ENCODE measurements at regions not wholly inside any gene's neighbourhood (a gene's known extent, or its start where the extent isn't known, plus 50 kb on each side); places are given as distances from the start of the nearest gene placed in this dataset.

GRCh38 chr5:153308282-153308681 lies 182.2 kb upstream of the GRIA1 start:
- Histone ChIP-seq H3K4me1 (peaks cover 5% of the 10 kb centered on the region; the same call in 1 of the 2 replicates), H3K27me3 (no peaks in the 10 kb centered on the region), H3K4me2 (no peak overlapping the region), H3K36me3 (no peaks in the 10 kb centered on the region), H4K20me1 (no peaks in the 10 kb centered on the region), H3K9me3 (no peaks in the 10 kb centered on the region), H3K4me3 (no peak overlapping the region), H3K9ac (no peak overlapping the region), H3K27ac (no peak overlapping the region)
- no peak for TF ChIP-seq Cebpa-rat (IDR thresholded peaks at IDR 0.05)

- no peaks in the 10 kb centered on the region for H3K4me1 ChIP-seq
- H3K36me3 ChIP-seq: no peaks in the 10 kb centered on the region
- no peaks in the 10 kb centered on the region for H4K20me1 ChIP-seq
- no peak overlapping the region for H3K4me2 ChIP-seq
- H3K4me3 ChIP-seq: no peak overlapping the region
- H3K27me3 ChIP-seq: no peaks in the 10 kb centered on the region
- H3K9ac ChIP-seq: no peak overlapping the region
- H3K9me3 ChIP-seq: no peaks in the 10 kb centered on the region
- TF ChIP-seq Cebpa-rat (IDR thresholded peaks at IDR 0.05): no peak
- no peak overlapping the region for H3K27ac ChIP-seq
Observed at GRCh38 chr5:153318556-153318955, 171.9 kb upstream of the GRIA1 start.

GRCh38 chr5:153321478-153321877 lies 169.0 kb upstream of the GRIA1 start:
- Histone ChIP-seq H3K4me1 (no peaks in the 10 kb centered on the region), H3K36me3 (no peaks in the 10 kb centered on the region), H3K27ac (no peak overlapping the region), H4K20me1 (no peaks in the 10 kb centered on the region), H3K4me2 (no peak overlapping the region), H3K9ac (no peak overlapping the region), H3K4me3 (no peak overlapping the region), H3K27me3 (no peaks in the 10 kb centered on the region), H3K9me3 (no peaks in the 10 kb centered on the region)
- TF ChIP-seq Cebpa-rat (IDR thresholded peaks at IDR 0.05): no peak

- no peak overlapping the region for H3K4me3 ChIP-seq
- H3K27ac ChIP-seq: no peak overlapping the region
- no peaks in the 10 kb centered on the region for H3K4me1 ChIP-seq
- no peaks in the 10 kb centered on the region for H4K20me1 ChIP-seq
- no peaks in the 10 kb centered on the region for H3K36me3 ChIP-seq
- H3K27me3 ChIP-seq: no peaks in the 10 kb centered on the region
- no peaks in the 10 kb centered on the region for H3K9me3 ChIP-seq
- no peak overlapping the region for H3K4me2 ChIP-seq
- no peak for TF ChIP-seq Cebpa-rat (IDR thresholded peaks at IDR 0.05)
- no peak overlapping the region for H3K9ac ChIP-seq
Observed at GRCh38 chr5:153340139-153340538, 150.3 kb upstream of the GRIA1 start.

GRCh38 chr5:153340738-153341137 lies 149.7 kb upstream of the GRIA1 start:
- Histone ChIP-seq H3K4me3 (no peak overlapping the region), H4K20me1 (no peaks in the 10 kb centered on the region), H3K27ac (no peak overlapping the region), H3K36me3 (no peaks in the 10 kb centered on the region), H3K4me1 (no peaks in the 10 kb centered on the region), H3K27me3 (no peaks in the 10 kb centered on the region), H3K9ac (no peak overlapping the region), H3K9me3 (no peaks in the 10 kb centered on the region), H3K4me2 (no peak overlapping the region)
- no peak for TF ChIP-seq Cebpa-rat (IDR thresholded peaks at IDR 0.05)

- TF ChIP-seq Cebpa-rat (IDR thresholded peaks at IDR 0.05): no peak
- no peaks in the 10 kb centered on the region for H3K4me1 ChIP-seq
- no peaks in the 10 kb centered on the region for H3K9me3 ChIP-seq
- no peak overlapping the region for H3K4me3 ChIP-seq
- no peaks in the 10 kb centered on the region for H3K36me3 ChIP-seq
- no peaks in the 10 kb centered on the region for H3K27me3 ChIP-seq
- no peak overlapping the region for H3K4me2 ChIP-seq
- no peaks in the 10 kb centered on the region for H4K20me1 ChIP-seq
- no peak overlapping the region for H3K27ac ChIP-seq
- H3K9ac ChIP-seq: no peak overlapping the region
Observed at GRCh38 chr5:153342487-153342886, 148.0 kb upstream of the GRIA1 start.

GRCh38 chr5:153347611-153348010 lies 142.9 kb upstream of the GRIA1 start:
- Histone ChIP-seq H3K4me1 (peaks cover 2% of the 10 kb centered on the region; the same call in 1 of the 2 replicates), H3K36me3 (no peaks in the 10 kb centered on the region), H3K4me3 (no peak overlapping the region), H3K9me3 (no peaks in the 10 kb centered on the region), H3K27me3 (no peaks in the 10 kb centered on the region), H4K20me1 (no peaks in the 10 kb centered on the region), H3K27ac (no peak overlapping the region), H3K4me2 (no peak overlapping the region), H3K9ac (no peak overlapping the region)
- no peak for TF ChIP-seq Cebpa-rat (IDR thresholded peaks at IDR 0.05)

- Histone ChIP-seq H3K9me3 (no peaks in the 10 kb centered on the region), H3K27ac (no peak overlapping the region), H3K4me3 (no peak overlapping the region), H3K36me3 (no peaks in the 10 kb centered on the region), H3K4me1 (peaks cover 9% of the 10 kb centered on the region), H3K9ac (no peak overlapping the region), H4K20me1 (no peaks in the 10 kb centered on the region), H3K4me2 (no peak overlapping the region), H3K27me3 (no peaks in the 10 kb centered on the region)
- TF ChIP-seq Cebpa-rat (IDR thresholded peaks at IDR 0.05): no peak
Observed at GRCh38 chr5:153350175-153350883, 140.1 kb upstream of the GRIA1 start.

GRCh38 chr5:153352685-153353219 lies 137.7 kb upstream of the GRIA1 start:
- H3K4me1 ChIP-seq: peaks cover 9% of the 10 kb centered on the region
- peak overlapping the region; percentile 15; the same call in 1 of the 2 replicates for H3K4me2 ChIP-seq
- H4K20me1 ChIP-seq: no peaks in the 10 kb centered on the region
- no peaks in the 10 kb centered on the region for H3K9me3 ChIP-seq
- no peaks in the 10 kb centered on the region for H3K36me3 ChIP-seq
- H3K9ac ChIP-seq: no peak overlapping the region
- no peak overlapping the region for H3K4me3 ChIP-seq
- no peak overlapping the region for H3K27ac ChIP-seq
- no peaks in the 10 kb centered on the region for H3K27me3 ChIP-seq
- no peak for TF ChIP-seq Cebpa-rat (IDR thresholded peaks at IDR 0.05)

- H3K4me3 ChIP-seq: no peak overlapping the region
- peaks cover 21% of the 10 kb centered on the region for H3K4me1 ChIP-seq
- H3K4me2 ChIP-seq: no peak overlapping the region
- H4K20me1 ChIP-seq: no peaks in the 10 kb centered on the region
- H3K9ac ChIP-seq: no peak overlapping the region
- H3K27me3 ChIP-seq: no peaks in the 10 kb centered on the region
- H3K9me3 ChIP-seq: no peaks in the 10 kb centered on the region
- no peak overlapping the region for H3K27ac ChIP-seq
- H3K36me3 ChIP-seq: no peaks in the 10 kb centered on the region
- peak; percentile 78; the same call in 1 of the 2 replicates for TF ChIP-seq Cebpa-rat (IDR thresholded peaks at IDR 0.05)
Observed at GRCh38 chr5:153357493-153358112, 132.9 kb upstream of the GRIA1 start.
